ENCODE measurements at regions not wholly inside any gene's neighbourhood (a gene's known extent, or its start where the extent isn't known, plus 50 kb on each side); places are given as distances from the start of the nearest gene placed in this dataset.

DNA sequence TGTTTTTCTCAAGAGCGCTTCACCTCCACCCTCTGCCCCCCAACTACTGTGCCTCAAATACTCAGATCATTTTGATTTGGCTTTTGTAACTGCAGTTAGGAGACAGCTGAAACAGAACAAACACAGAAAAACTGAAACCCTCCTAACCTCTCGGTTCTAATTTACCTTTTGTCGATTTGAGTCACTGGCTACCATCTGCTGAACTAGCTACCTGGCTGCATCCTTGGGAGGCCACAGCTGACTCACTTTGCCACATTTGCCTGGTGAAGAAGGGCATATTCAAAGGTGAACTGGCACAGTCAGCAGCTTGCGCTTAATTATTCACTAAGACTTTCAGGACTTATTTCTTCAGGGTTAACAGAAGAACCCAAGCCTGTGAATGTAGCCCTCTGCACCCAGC is 117.7 kb downstream of the FOXB1 start:
- TF ChIP-seq, protein P1, sequence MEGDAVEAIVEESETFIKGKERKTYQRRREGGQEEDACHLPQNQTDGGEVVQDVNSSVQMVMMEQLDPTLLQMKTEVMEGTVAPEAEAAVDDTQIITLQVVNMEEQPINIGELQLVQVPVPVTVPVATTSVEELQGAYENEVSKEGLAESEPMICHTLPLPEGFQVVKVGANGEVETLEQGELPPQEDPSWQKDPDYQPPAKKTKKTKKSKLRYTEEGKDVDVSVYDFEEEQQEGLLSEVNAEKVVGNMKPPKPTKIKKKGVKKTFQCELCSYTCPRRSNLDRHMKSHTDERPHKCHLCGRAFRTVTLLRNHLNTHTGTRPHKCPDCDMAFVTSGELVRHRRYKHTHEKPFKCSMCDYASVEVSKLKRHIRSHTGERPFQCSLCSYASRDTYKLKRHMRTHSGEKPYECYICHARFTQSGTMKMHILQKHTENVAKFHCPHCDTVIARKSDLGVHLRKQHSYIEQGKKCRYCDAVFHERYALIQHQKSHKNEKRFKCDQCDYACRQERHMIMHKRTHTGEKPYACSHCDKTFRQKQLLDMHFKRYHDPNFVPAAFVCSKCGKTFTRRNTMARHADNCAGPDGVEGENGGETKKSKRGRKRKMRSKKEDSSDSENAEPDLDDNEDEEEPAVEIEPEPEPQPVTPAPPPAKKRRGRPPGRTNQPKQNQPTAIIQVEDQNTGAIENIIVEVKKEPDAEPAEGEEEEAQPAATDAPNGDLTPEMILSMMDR (IDR thresholded peaks at IDR 0.05), result no peak
- no peak for TF ChIP-seq POLR2A (IDR thresholded peaks at IDR 0.05; ENCODE audit: low read depth)
